H1 (cell line): ENCODE measurements at regions not wholly inside any gene's neighbourhood (a gene's known extent, or its start where the extent isn't known, plus 50 kb on each side); places are given as distances from the start of the nearest gene placed in this dataset.
"Not testable (repeated sequence)": the region's sequence is repeated elsewhere in the genome, so short reads cannot be mapped to it uniquely, and the experiment has no call there.

Experiments
- CTCF ChIA-PET: fragments of 300-600 bp; sonication (Branson Sonifier 250); formaldehyde crosslinking; loops from one replicate; lab custom pipeline; 2021; ENCODE audit not compliant: partially characterized antibody; lab: Charles Lee
- POLR2A ChIA-PET: fragments of 300-600 bp; sonication (Branson Sonifier 250); formaldehyde crosslinking; loops from one replicate; lab custom pipeline; 2021; ENCODE audit warnings: inconsistent platforms; ENCODE audit not compliant: partially characterized antibody; lab: Charles Lee
- DNase-seq, 2 experiments: peaks; one replicate each; pipeline versions ENCODE4 v3.0.0 to v3.0.0-alpha.2; 2010 to 2022; ENCODE audit warnings: low spot score in 2 of 2, low read depth in 1 of 2, mixed read lengths in 1 of 2
- FAIRE-seq: peaks from 2 replicates; lab custom pipeline; 2011; peaks lifted over from hg19 to GRCh38; lab: Jason Lieb, UNC
- H2AFZ ChIP-seq: 2 replicates; pipeline ENCODE4 v1.8.1; 2012; ENCODE audit warnings: low read length, inconsistent platforms
- H2AK5ac ChIP-seq: 2 replicates; pipeline ENCODE4 v1.6.1; 2013; ENCODE audit warnings: low read depth, low read length
- H2BK120ac ChIP-seq: replicated peaks from 2 replicates; pipeline ENCODE3; 2013; ENCODE audit warnings: low read depth, low read length, inconsistent platforms
- H2BK12ac ChIP-seq: 2 replicates; pipeline ENCODE4 v1.6.1; 2013; ENCODE audit warnings: low read depth, low read length
- H2BK15ac ChIP-seq: 2 replicates; pipeline ENCODE4 v1.6.1; 2013; ENCODE audit warnings: low read length
- H2BK20ac ChIP-seq: 2 replicates; pipeline ENCODE4 v1.6.1; 2013; ENCODE audit warnings: low read length
- H2BK5ac ChIP-seq: 2 replicates; pipeline ENCODE4 v1.6.1; 2013; ENCODE audit warnings: low read depth, low read length
- H3K14ac ChIP-seq: 2 replicates; pipeline ENCODE4 v1.6.1; 2013; ENCODE audit warnings: inconsistent platforms; ENCODE audit not compliant: insufficient read length
- H3K18ac ChIP-seq: 2 replicates; pipeline ENCODE4 v1.6.1; 2013; ENCODE audit warnings: low read length; ENCODE audit errors: extremely low read depth
- H3K23ac ChIP-seq: 2 replicates; pipeline ENCODE4 v1.6.1; 2013; ENCODE audit warnings: inconsistent platforms; ENCODE audit not compliant: insufficient read length
- H3K23me2 ChIP-seq: 2 replicates; pipeline ENCODE4 v1.6.1; 2013; ENCODE audit warnings: low read depth, low read length
- H3K27ac ChIP-seq: 2 replicates; pipeline ENCODE4 v1.6.1; 2011; ENCODE audit warnings: low read depth, low read length, inconsistent platforms
- H3K27me3 ChIP-seq, 4 experiments: replicated peaks in 1 of 4; 1 replicate in 1 of 4; 2 replicates in 3 of 4; pipeline versions ENCODE4 v1.6.1 to v1.8.1; 2011 to 2013; ENCODE audit warnings: low read length in 3 of 4, mild to moderate bottlenecking in 3 of 4, inconsistent platforms in 2 of 4, mixed read lengths in 2 of 4, moderate library complexity in 1 of 4; ENCODE audit not compliant: control insufficient read depth in 3 of 4, insufficient read depth in 3 of 4; ENCODE audit errors: extremely low read depth in 1 of 4
- H3K36me3 ChIP-seq, 4 experiments: 2 replicates each; pipeline versions ENCODE4 v1.6.1 to v1.8.1; 2011 to 2013; ENCODE audit warnings: mild to moderate bottlenecking in 4 of 4, low read length in 3 of 4, moderate library complexity in 2 of 4, control low read depth in 1 of 4, inconsistent platforms in 1 of 4; ENCODE audit not compliant: insufficient read depth in 4 of 4, control insufficient read depth in 2 of 4
- H3K4ac ChIP-seq: replicated peaks from 2 replicates; pipeline ENCODE3; 2013; ENCODE audit warnings: low read length, low read depth, mixed read lengths, inconsistent platforms; ENCODE audit not compliant: insufficient read length
- H3K4me1 ChIP-seq, 4 experiments: replicated peaks in 1 of 4; 1 replicate in 1 of 4; 2 replicates in 3 of 4; pipeline versions ENCODE4 v1.6.1 to v1.8.1; 2011 to 2013; ENCODE audit warnings: low read length in 3 of 4, inconsistent platforms in 2 of 4, mixed read lengths in 1 of 4; ENCODE audit not compliant: insufficient read depth in 4 of 4, control insufficient read depth in 3 of 4
- H3K4me2 ChIP-seq, 2 experiments: 2 replicates each; pipeline versions ENCODE4 v1.6.1 to v1.8.1; 2011 to 2013; ENCODE audit warnings: low read depth in 2 of 2, low read length in 2 of 2, control low read depth in 1 of 2, inconsistent platforms in 1 of 2, mild to moderate bottlenecking in 1 of 2; ENCODE audit not compliant: insufficient read depth in 1 of 2
- H3K4me3 ChIP-seq, 4 experiments: fragments of 200-600, 300-600 bp in 1 of 4; sonication (generic), shearing (Covaris generic), sonication (Bioruptor Twin) in 1 of 4; 2 replicates each; pipeline versions ENCODE4 v1.5.1 to v1.8.1; 2011 to 2016; ENCODE audit warnings: low read length in 4 of 4, low read depth in 3 of 4, control low read depth in 2 of 4, inconsistent platforms in 2 of 4, mild to moderate bottlenecking in 2 of 4, mixed read lengths in 1 of 4, moderate library complexity in 1 of 4; ENCODE audit not compliant: insufficient read depth in 2 of 4; ENCODE audit errors: extremely low read depth in 1 of 4
- H3K56ac ChIP-seq: replicated peaks from 2 replicates; pipeline ENCODE3; 2013; ENCODE audit warnings: low read depth, mild to moderate bottlenecking, mixed read lengths, low read length, inconsistent platforms; ENCODE audit not compliant: insufficient read length
- H3K79me1 ChIP-seq: 2 replicates; pipeline ENCODE4 v1.6.1; 2013; ENCODE audit warnings: low read depth, low read length, control low read depth
- H3K79me2 ChIP-seq, 2 experiments: 2 replicates each; pipeline versions ENCODE4 v1.6.1 to v1.8.1; 2012 to 2013; ENCODE audit warnings: low read length in 2 of 2, mild to moderate bottlenecking in 2 of 2, inconsistent platforms in 1 of 2; ENCODE audit not compliant: insufficient read depth in 2 of 2, control insufficient read depth in 1 of 2
- H3K9ac ChIP-seq, 4 experiments: replicated peaks in 1 of 4; 1 replicate in 1 of 4; 2 replicates in 3 of 4; pipeline versions ENCODE4 v1.6.1 to v1.8.1; 2011 to 2013; ENCODE audit warnings: low read depth in 3 of 4, low read length in 3 of 4, control low read depth in 2 of 4, mild to moderate bottlenecking in 2 of 4, moderate library complexity in 2 of 4, inconsistent platforms in 1 of 4; ENCODE audit errors: extremely low read depth in 1 of 4
- H3K9me3 ChIP-seq, 2 experiments: 2 replicates each; pipeline versions ENCODE4 v1.6.1 to v1.8.1; 2012 to 2013; ENCODE audit warnings: mild to moderate bottlenecking in 2 of 2, moderate library complexity in 2 of 2, control low read depth in 1 of 2, inconsistent platforms in 1 of 2, low read depth in 1 of 2, low read length in 1 of 2, mixed read lengths in 1 of 2; ENCODE audit not compliant: insufficient read depth in 2 of 2
- H4K20me1 ChIP-seq, 2 experiments: replicated peaks in 1 of 2; 2 replicates each; pipeline versions ENCODE3 to v1.8.1; 2011 to 2013; ENCODE audit warnings: inconsistent platforms in 2 of 2, low read length in 2 of 2, mild to moderate bottlenecking in 1 of 2; ENCODE audit not compliant: insufficient read depth in 2 of 2, control insufficient read depth in 1 of 2
- H4K5ac ChIP-seq: 2 replicates; pipeline ENCODE4 v1.6.1; 2013; ENCODE audit warnings: low read length, low read depth, mixed read lengths, inconsistent platforms; ENCODE audit not compliant: insufficient read length
- H4K8ac ChIP-seq: 2 replicates; pipeline ENCODE4 v1.8.0; 2013; ENCODE audit warnings: mild to moderate bottlenecking, moderate library complexity, low read length, inconsistent platforms; ENCODE audit not compliant: insufficient read depth; ENCODE audit errors: extremely low read depth
- H4K91ac ChIP-seq: replicated peaks from 2 replicates; pipeline ENCODE3; 2013; ENCODE audit warnings: low read length, mixed read lengths, inconsistent platforms; ENCODE audit not compliant: insufficient read length
- WGBS, 2 experiments: shearing (Covaris generic) in 1 of 2; methylation state at CpG; one replicate each; pipeline versions ENCODE4 v1.1.6 to v1.1.7; 2013 to 2015; ENCODE audit warnings: low lambda C conversion rate in 2 of 2, mixed read lengths in 2 of 2, inconsistent platforms in 1 of 2, low coverage in 1 of 2, missing lambda C conversion rate in 1 of 2; ENCODE audit not compliant: insufficient replicate concordance in 2 of 2, insufficient coverage in 1 of 2, insufficient read length in 1 of 2; ENCODE audit errors: extremely low coverage in 1 of 2, missing lambda C conversion rate in 1 of 2; 5-methylcytosine and 5-hydroxymethylcytosine counted together

GRCh38 chr16:63119905-63120304 lies 1083.7 kb upstream of the CDH8 start:
- FAIRE-seq, CTCF ChIA-PET, H3K4ac ChIP-seq, H3K9ac ChIP-seq, H3K4me1 ChIP-seq, H3K18ac ChIP-seq, DNase-seq, H4K8ac ChIP-seq, H3K9me3 ChIP-seq, H4K91ac ChIP-seq, H3K4me2 ChIP-seq, H2BK5ac ChIP-seq, POLR2A ChIA-PET, H2BK15ac ChIP-seq, H3K56ac ChIP-seq, H3K79me2 ChIP-seq, H3K14ac ChIP-seq, H3K23ac ChIP-seq, H3K4me3 ChIP-seq, H2BK120ac ChIP-seq, H2AK5ac ChIP-seq, H3K36me3 ChIP-seq, H2BK20ac ChIP-seq, H3K27me3 ChIP-seq, H4K20me1 ChIP-seq, H2BK12ac ChIP-seq, H3K79me1 ChIP-seq, H3K27ac ChIP-seq, H2AFZ ChIP-seq, H4K5ac ChIP-seq, H3K23me2 ChIP-seq: not testable (repeated sequence)
- 98% methylated on average over 13 of the region's 23 CpGs; no CpG with 5 or more reads in 1 of the 2 experiments for WGBS, 2 experiments
